NAMALWA (cell line): ENCODE measurements at regions not wholly inside any gene's neighbourhood (a gene's known extent, or its start where the extent isn't known, plus 50 kb on each side); places are given as distances from the start of the nearest gene placed in this dataset.

Experiments
- DNase-seq: peaks from one replicate; pipeline ENCODE4 v3.0.0-alpha.2; 2015; ENCODE audit warnings: low spot score

DNA sequence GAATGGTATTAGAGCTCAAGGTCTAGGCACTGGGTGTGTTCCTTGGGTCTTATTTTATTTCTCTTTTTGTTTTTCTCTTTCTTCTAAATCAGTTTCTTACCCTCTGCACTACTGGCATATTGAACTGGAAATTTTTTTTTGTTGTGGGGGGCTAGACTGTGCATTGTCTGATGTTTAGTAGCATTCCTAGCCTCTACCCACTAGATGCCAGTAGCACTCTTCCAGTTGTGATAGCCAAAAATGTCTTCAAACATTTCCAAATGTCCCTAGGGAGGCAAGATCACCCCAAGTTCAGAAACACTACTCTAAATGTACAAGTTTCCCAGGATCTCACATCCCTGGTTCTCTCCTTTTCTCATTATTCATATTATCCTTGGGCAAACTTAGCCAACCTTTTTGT, 69.8 kb upstream of the AMOT start:
- DNase-seq, result no peak

DNA sequence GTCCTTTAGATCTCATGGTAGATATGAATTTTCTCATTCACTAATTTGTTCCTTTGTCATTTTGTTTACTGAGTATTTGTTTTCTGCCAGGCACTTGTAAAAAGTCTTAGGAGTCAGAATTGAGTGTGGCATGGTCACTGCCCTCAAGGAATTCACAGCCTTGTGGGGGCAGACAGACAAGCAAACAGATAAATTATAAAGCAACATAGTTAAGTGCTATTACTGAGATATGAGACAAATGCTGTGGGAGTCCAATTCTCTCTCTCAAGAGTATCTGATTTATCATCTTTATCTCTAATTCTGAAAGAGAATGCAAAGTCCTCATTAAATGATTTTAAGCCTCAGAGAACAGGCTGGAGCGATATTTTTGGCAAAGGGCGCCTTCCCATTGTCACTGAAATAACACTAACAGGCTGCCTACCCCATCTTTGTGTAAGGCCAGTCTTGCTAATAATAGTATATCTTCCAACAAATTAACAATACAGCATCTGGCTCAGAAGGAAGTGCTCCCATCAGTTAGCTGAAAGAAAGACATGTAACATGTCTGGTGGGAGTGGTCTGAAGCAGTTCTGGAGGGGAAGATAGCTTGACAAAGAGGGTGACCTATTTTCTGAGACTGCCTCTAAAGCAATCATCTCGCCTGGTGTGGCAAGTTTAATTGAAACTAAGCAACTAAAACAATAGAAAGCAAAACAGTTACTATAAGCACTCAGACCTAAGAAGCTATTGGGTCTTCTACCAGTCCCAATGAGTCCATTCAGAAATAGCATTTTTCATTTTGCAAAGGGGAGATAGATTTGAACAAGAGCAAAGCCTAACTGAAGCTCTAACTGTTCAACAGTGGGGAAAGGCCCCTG, 61.5 kb upstream of the AMOT start:
- DNase-seq, result no peak

DNA sequence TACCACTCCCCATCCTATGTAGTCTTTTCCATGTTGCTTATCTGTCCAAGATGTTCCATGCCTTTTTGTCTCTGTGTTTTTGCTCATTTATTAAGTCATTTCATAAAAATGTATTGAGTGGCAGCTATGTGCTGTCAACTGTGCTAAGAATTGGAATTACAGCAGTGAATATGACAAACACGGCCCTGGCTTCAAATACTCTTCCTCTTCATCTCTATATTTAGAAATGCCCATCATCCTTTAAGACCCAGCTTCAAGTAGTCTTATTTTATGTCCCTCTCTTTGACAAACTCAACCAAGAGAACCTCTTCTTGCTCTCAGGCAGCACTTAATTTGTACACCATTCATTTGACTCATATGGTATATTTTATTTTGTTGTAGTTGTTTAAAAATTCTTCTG, 55.4 kb upstream of the AMOT start:
- DNase-seq, result no peak
